D721Med (cell line): ENCODE measurements at regions not wholly inside any gene's neighbourhood (a gene's known extent, or its start where the extent isn't known, plus 50 kb on each side); places are given as distances from the start of the nearest gene placed in this dataset.

Source experiments
- DNase-seq: peaks from one replicate; pipeline ENCODE4 v3.0.0; 2011; ENCODE audit warnings: low spot score; ENCODE audit not compliant: insufficient read length
- FAIRE-seq: peaks from 2 replicates; lab custom pipeline; 2011; peaks lifted over from hg19 to GRCh38; lab: Jason Lieb, UNC
- TF ChIP-seq, protein P1 (sequence below): IDR thresholded peaks from 2 replicates; pipeline ENCODE4 v1.5.1; 2012; ENCODE audit warnings: mild to moderate bottlenecking, control low read depth; ENCODE audit not compliant: insufficient read depth; ENCODE audit errors: missing control alignments

DNA sequence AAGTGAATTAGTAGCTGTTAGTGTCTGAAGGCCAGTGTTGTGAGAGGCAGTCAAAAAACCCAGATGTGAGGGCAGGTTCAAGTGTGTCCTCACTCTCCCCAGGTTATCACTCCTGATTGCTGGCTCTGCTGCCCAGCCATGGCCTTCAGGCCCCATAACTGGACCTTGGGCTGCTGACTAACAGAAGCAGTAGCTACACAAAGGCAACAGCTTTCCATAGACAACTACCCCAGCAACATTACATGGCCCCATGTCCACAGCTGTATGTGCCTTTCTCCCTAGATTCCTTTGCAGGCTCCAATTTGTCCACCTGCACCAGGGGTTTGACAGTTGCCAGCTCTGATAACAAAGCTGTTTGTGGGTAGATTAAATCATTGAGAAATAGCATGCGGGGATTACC is 297.8 kb downstream of the ARL4A start:
- DNase-seq, result no peak

DNA sequence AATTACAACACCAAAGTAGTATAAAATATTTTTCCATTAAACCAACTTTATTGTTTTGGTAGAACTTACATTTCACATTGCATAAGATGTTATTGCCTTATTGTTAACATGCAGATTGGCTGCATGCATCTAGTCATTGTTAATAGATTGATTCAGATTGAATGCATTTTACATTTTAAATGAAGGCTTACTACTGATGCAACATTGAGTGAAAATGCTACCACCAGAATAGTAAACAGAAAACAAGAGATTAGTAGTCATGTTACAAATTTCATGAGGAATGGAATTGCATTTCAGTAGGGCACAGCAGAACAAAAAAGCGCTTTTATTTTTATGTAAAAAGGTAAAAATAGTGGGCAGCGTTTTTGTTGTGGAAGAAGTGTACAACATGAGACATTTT is 298.3 kb downstream of the ARL4A start:
- no peak for DNase-seq
- TF ChIP-seq, protein P1, sequence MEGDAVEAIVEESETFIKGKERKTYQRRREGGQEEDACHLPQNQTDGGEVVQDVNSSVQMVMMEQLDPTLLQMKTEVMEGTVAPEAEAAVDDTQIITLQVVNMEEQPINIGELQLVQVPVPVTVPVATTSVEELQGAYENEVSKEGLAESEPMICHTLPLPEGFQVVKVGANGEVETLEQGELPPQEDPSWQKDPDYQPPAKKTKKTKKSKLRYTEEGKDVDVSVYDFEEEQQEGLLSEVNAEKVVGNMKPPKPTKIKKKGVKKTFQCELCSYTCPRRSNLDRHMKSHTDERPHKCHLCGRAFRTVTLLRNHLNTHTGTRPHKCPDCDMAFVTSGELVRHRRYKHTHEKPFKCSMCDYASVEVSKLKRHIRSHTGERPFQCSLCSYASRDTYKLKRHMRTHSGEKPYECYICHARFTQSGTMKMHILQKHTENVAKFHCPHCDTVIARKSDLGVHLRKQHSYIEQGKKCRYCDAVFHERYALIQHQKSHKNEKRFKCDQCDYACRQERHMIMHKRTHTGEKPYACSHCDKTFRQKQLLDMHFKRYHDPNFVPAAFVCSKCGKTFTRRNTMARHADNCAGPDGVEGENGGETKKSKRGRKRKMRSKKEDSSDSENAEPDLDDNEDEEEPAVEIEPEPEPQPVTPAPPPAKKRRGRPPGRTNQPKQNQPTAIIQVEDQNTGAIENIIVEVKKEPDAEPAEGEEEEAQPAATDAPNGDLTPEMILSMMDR, result no peak
- FAIRE-seq, result no peak

More for the DNA sequence above, 297.8 kb downstream of the ARL4A start:
- no peak for FAIRE-seq
- TF ChIP-seq, protein P1, result no peak

DNA sequence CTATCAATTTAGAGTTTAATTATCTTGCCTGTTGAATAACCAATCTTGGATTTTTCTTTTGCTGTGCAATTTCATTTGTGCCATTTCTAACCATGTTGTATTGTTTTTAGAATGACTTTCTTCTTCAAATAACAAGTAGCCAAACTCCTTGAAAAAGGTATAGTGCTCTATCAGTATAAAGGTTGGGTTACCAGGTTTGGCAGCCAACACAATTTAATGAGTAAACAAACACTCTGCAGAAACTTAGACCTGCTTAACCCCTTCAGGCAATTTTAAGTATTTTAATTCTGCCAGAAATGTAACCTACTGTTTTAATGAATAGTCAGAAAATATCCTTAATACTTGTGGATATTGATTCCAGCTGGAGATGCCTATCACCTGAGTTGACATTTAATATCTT is 299.8 kb downstream of the ARL4A start:
- TF ChIP-seq, protein P1, result no peak
- no peak for DNase-seq
- no peak for FAIRE-seq

DNA sequence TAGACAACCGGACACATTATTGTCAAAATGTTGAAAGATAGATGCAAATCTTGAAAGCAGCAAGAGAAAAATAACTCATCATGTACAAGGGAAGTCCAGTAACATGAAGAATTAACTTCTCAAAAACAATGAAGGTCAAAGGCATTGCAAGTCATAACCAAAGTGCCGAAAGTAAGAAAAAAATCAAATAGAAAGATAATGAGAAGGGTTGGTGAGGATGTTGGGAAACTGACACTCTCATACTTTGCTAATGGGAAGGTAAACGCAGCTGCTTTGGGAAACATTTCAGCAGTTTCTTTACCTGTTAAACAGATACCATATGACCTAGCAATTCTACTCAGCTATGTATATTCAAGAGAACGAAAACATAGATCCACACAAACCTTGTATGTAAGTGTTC is 303.0 kb downstream of the ARL4A start:
- FAIRE-seq, result peak; percentile 64

DNA sequence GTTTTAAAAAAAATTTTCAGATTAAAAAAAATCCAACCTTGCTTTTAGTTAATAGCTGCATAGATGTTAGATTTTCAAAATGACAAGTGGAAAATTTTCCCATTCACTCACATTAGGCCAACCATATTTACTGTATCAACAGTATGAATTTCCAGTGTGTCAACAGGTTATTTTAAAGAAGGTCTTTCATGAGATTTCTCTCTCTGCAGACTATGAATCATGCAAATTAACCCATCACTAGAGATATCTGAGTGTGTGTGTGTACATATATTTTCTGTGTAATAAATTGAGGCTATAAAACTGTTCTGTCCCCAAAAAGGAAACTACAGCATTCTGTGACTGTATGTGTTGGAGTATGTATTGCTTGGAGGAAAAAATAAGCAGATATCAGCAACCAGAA is 305.6 kb downstream of the ARL4A start:
- no peak for FAIRE-seq
- DNase-seq, result no peak
- TF ChIP-seq, protein P1, result no peak

More for the DNA sequence above, 303.0 kb downstream of the ARL4A start:
- TF ChIP-seq, protein P1, result no peak
- no peak for DNase-seq

DNA sequence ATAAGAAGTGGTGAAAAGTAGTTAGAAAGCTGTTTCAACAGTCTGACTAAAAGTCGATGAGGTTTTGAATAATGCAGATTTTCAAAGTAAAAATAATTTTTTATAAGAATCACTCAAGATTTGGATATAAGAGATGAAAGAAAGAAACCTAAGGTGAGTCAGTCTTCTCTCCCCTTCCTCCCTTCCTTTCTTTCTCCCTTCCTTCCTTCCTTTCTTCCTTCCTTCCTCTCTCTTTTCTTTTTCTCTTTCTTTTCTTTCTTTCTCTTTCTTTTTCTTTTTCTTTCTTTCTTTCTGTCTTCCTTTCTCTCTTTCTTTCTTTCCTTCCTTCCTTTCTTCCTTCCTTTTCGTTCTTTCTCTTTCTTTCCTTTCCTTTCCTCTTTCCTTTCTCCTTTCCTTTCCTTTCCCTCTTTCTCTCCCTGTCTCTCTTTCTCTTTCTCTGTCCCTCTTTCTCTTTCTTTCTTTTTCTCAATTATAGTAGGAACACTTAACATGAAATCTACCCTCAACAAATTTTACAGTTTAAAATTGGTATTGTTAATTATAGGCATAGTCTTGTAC is 308.6 kb downstream of the ARL4A start:
- FAIRE-seq, result no peak
- TF ChIP-seq, protein P1, result no peak
- DNase-seq, result no peak

DNA sequence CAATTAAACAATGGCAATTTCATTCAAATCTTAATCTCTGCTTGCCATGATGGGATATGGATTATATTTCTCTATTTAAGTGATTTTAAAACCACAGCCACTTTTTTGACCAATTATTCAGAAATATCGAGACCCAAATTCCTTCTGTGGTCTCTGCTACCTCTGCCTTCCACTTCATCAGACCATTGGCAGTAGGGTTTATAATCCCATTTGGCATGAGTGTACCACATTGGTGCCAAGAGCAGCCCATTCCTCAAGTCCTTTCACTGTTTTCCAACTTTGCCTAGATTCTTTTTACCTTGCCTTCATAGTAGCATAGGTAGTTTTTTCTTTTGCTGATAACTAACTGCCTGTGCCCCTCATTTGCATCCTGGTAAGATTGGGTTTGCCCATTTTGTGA is 319.9 kb downstream of the ARL4A start:
- TF ChIP-seq, protein P1, result no peak
- no peak for DNase-seq
- no peak for FAIRE-seq
